Left cardiac atrium (tissue), 4 donors: ENCODE measurements at regions not wholly inside any gene's neighbourhood (a gene's known extent, or its start where the extent isn't known, plus 50 kb on each side); places are given as distances from the start of the nearest gene placed in this dataset.
A peak's percentile ranks its signal among the peaks of the same experiment; 100 is the strongest.
"Not testable (repeated sequence)": the region's sequence is repeated elsewhere in the genome, so short reads cannot be mapped to it uniquely, and the experiment has no call there.

Experiments used
- ATAC-seq, 2 donors: fragments of 200-7000 bp; cut with Tn5 transposase; one replicate each; pipeline ENCODE4 v1.9.1; 2020; ENCODE audit warnings: mild to moderate bottlenecking in 2 of 2, moderate library complexity in 2 of 2
- DNase-seq: peaks from one replicate; pipeline ENCODE4 v3.0.0-alpha.2; 2020
- intact Hi-C, 2 donors: fragments of 100-400 bp; cut with DNase I; formaldehyde crosslinking; loops; one replicate each; pipeline versions ENCODE4 v1.14.1 to v1.15.1; 2022 to 2023
- donor health status: DM: no; HTN: yes; CAD: no.
- donor health status: DM: no; HTN: yes; CAD: no; lungs with severe emphysema.
- donor health status: DM: yes; HTN: yes; CAD: no.
- donor health status: Dilated cardiomyopathy.

DNA sequence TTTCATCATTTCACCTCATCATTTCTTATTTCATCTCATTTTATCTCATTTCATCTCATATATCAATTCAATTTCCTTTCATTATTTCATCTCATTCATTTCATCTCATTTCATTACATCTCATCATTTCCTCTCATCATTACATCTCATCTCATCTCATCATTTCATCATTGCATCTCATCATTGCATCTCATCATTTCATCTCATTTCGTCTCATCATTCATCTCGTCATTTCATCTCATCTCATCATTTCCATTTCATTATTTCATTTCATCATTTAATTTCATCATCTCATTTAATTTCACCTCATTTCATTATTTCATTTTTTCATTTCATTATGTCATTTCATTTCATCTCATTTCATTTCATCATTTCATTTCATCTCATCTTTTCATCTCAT is 168.5 kb upstream of the FAM72C start:
- ATAC-seq, intact Hi-C loops, DNase-seq: not testable (repeated sequence)

DNA sequence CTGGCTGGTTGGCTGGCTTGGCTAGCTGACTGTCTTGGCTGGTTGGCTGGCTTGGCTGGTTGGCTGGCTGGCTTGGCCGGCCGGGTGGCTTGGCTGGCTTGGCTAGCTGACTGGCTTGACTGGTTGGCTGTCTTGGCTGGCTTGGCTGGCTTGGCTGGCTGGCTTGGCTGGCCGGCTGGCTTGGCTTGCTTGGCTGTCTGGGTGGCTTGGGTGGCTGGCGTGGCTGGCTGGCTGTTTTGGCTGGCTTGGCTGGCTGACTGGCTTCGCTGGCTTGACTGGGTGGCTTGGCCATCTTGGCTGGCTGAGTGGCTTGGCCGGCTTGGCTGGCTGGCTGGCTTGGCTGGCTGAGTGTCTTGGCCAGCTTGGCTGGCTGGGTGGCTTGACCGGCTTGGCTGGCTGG is 133.2 kb upstream of the FAM72C start:
- peak; percentile 6 for DNase-seq
- ATAC-seq, intact Hi-C loops: not testable (repeated sequence)

DNA sequence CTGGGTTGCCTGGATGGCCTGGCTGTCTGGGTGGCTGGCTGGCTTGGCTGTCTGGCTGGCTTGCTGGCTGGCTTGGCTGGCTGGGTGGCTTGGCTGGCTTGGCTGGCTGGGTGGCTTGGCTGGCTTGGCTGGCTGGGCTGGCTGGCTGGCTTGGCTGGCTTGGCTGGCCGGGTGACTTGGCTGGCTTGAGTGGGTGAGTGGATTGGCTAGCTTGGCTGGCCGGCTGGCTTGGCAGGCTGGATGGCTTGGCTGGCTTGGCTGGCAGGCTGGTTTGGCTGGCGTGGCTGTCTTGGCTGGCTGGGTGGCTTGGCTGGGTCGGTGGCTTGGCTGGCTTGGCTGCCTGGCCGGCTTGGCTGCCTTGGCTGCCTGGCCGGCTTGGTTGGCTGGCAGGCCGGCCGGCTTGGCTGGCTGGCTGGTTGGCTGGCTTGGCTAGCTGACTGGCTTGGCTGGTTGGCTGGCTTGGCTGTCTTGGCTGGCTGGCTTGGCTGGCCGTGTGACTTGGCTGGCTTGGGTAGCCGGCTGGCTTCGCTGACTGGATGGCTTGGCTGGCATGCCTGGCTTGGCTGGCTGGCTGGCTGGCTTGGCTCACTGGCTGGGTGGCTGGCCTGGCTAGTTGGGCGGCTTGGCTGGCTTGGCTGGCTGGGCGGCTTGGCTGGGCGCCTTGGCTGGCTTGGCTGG is 132.4 kb upstream of the FAM72C start:
- intact Hi-C loops, ATAC-seq: not testable (repeated sequence)
- peak; percentile 71 for DNase-seq

DNA sequence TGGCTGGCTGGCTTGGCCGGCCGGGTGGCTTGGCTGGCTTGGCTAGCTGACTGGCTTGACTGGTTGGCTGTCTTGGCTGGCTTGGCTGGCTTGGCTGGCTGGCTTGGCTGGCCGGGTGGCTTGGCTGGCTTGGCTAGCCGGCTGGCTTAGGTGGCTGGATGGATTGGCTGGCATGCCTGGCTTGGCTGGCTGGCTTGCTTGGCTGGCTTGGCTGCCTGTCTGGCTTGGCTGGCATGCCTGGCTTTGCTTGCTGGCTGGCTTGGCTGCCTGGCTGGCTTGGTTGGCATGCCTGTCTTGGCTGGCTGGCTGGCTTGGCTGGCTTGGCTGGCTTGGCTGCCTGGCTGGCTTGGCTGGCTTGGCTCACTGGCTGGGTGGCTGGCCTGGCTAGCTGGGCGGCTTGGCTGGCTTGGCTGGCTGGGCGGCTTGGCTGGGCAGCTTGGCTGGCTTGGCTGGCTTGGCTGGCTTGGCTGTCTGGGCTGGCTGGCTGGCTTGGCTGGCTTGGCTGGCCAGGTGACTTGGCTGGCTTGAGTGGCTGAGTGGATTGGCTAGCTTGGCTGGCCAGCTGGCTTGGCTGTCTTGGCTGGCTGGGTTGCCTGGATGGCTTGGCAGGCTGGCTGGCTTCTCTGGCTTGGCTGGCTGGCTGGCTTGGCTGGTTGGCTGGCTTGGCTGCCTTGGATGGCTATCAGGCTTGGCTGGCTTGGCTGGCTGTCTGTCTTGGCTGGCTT is 131.5 kb upstream of the FAM72C start:
- intact Hi-C loops = not testable (repeated sequence)
- peak; percentile 73 for DNase-seq
- peak in 1 of 2 donors; percentile 35 for ATAC-seq

DNA sequence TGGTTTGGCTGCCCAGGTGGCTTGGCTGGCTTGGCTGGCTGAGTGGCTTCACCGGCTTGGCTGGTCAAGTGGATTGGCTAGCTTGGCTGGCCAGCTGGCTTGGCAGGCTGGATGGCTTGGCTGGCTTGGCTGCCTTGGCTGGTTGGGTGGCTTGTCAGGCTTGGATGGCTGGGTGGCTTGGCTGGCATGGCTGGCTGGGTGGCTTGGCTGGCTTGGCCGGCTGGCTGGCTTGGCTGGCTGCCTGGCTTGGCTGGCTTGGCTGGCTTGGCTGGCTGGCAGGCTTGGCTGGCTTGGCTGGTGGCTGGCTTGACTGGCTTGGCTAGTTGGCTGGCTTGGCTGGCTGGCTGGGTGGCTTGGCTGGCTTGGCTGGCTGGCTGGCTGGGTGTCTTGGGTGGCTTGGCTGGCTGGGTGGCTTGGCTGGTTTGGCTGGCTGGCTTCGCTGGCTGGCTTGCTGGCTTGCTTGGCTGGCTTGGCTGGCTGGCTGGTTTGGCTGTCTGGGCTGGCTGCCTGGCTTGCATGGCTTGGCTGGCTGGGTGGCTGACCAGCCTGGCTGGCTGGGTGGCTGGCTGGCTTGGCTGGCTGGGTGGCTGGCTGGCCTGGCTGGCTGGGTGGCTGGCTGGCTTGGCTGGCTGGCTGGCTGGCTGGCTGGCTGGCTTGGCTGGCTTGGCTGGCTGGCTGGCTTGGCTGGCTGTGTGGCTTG is 130.4 kb upstream of the FAM72C start:
- ATAC-seq = not testable (repeated sequence)

DNA sequence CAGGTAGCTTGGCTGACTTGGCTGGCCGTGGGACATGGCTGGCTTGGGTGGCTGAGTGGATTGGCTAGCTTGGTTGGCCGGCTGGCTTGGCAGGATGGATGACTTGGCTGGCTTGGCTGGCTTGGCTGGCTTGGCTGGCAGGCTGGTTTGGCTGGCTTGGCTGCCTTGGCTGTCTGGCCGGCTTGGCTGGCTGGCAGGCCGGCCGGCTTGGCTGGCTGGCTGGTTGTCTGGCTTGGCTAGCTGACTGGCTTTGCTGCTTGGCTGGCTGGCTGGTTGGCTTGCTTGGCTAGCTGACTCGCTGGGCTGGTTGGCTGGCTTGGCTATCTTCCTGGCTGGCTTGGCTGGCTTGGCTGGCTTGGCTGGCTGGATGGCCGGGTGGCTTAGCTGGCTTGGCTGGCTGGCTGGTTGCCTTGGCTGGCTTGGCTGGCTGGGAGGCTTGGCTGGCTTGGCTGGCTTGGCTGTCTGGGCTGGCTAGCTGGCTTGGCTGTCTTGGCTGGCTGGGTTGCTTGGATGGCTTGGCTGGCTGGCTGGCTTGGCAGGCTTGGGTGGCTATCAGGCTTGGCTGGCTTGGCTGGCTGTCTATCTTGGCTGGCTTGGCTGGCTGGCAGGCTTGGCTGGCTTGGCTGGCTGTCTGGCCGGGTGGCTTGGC is 129.7 kb upstream of the FAM72C start:
- peak; percentile 46 for DNase-seq
- intact Hi-C loops = no loop called here
- no peak for ATAC-seq

More for the DNA sequence above, 130.4 kb upstream of the FAM72C start:
- intact Hi-C loops = not testable (repeated sequence)
- peak; percentile 36 for DNase-seq

DNA sequence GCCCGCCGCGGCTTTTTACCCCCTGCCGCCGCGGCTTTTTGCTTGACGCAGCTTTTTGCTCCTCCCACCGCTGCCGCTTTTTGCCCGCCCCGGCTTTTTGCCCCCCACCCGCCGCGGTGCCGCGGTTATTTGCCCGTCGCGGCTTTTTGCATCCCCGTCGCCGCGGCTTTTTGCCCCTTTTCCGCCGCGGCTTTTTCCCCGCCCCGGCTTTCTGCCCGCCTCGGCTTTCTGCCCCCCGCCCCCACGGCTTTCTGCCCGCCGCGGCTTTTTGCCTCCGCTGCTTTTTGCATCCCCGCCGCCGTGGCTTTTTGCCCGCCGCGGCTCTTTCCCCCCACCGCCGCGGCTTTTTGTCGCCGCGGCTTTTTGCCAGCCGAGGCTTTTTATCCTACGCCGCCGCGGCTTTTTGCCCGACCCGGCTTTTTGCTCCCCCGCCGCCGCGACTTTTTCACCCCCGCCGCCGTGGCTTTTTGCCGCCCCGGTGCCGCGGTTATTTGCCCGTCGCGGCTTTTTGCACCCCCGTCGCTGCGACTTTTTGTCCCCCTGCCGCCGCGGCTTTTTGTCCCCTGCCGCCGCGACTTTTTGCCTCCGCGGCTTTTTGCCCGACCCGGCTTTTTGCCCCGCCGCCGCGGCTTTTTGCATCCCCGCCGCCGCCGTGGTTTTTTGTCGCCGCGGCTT is 105.5 kb upstream of the FAM72C start:
- intact Hi-C loops = not testable (repeated sequence)

DNA sequence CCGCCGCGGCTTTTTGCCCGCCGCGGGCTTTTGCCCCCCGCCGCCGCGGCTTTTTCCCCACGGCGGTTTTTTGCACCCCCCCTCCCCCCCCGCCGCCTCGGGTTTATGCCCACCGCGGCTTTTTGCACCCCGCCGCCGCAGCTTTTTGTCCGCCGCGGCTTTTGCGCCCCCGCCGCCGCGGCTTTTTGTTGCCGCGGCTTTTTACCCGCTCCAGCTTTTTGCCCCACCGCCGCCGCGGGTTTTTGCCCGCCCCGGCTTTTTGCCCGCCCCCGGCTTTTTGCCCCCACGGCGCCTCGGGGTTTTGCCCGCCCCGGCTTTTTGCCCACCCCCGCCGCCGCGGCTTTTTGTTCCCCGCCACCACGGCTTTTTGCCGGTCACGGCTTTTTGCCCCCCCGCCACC is 104.9 kb upstream of the FAM72C start:
- not testable (repeated sequence) for ATAC-seq

More for the DNA sequence above, 105.5 kb upstream of the FAM72C start:
- peak; percentile 22 for DNase-seq
- not testable (repeated sequence) for ATAC-seq

DNA sequence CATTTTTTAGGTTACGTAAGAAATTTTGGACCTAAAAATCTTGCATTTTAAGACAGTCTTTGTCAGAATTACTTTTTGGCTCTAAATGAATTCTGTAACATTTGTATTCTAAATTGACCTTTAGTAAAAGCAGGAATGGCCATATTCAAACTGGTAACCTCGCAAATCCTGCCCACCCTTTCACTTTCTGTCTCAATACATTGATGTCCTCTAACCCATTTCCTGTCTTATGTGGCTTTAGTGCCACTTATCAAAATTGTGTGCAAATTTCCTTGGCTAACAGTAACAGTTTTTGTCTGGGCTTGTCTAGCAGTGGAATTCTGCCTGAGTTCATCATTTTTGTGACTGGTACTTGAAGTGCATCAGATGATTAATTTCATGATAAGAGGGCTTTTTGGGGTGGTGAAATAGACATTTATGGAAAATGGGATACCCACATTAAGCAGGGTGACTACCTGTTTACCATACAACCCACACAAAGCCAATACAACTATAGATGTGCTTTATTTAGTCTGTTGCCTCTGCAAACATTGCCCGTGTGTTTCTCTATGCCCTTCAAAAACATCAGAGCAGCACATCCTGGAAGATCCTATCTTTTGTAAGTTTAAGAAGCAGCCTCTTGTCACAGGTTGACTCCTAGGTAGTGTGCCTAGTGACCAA is 98.7 kb upstream of the FAM72C start:
- ATAC-seq, intact Hi-C loops, DNase-seq: not testable (repeated sequence)

More for the DNA sequence above, 104.9 kb upstream of the FAM72C start:
- intact Hi-C loops = not testable (repeated sequence)
- DNase-seq = peak; percentile 13

DNA sequence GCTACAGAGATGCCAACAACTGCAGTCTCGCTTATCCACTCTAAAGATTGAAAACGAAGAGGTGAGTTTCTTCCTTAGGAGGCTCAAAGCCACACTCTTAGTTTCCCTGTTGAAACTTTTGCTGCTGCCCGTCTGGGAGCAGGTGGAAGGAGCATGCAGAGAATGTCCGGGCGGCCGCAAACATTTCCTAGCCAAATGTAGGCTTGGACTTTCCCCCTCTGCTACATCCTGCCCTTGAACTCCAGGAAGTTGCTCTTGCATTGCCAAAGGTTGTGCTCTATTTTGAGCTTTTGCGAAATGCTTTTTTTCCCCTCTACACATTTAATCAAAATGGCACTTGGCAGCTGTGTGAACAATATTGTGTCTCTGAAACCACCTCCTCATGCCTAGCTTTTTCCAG is 95.3 kb upstream of the FAM72C start:
- ATAC-seq = peak; percentile 4 to 20
- DNase-seq, intact Hi-C loops: not testable (repeated sequence)

DNA sequence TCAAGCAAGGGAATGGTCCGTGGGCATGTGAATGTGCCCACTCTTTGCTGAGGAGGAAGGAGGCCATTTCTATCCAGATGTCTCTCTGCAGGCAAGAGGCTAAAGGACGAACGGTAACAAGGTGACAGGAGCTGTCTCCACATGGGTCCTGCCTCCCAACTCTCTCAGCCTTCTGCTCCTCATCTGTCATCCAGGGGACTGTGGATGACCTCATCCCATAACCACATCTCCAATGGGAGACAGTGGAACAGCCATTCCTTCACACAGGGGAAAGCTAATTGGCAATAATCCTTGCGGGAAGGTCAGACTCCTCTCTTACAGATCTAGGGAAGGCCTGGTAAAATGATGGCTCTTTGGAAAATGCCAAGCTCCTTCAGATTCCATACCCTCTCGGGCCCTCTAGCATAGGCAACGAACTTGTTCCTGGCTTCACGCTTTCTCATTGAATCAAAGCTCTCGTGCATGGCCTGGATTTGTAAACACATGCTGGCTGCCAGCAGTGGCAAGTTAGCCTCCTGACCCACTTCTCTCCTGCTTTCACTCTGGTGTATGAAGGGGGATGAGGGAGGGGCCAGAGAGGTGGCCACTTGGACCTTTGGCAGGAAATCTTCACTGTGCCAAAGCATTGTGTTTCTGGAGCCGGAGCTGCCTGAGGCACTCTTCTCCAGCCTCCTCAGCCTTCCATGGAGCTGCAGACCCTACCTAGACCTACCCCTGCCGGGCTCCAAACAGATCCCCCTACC is 94.5 kb upstream of the FAM72C start:
- DNase-seq, intact Hi-C loops: not testable (repeated sequence)
- peak; percentile 38 to 65 for ATAC-seq

DNA sequence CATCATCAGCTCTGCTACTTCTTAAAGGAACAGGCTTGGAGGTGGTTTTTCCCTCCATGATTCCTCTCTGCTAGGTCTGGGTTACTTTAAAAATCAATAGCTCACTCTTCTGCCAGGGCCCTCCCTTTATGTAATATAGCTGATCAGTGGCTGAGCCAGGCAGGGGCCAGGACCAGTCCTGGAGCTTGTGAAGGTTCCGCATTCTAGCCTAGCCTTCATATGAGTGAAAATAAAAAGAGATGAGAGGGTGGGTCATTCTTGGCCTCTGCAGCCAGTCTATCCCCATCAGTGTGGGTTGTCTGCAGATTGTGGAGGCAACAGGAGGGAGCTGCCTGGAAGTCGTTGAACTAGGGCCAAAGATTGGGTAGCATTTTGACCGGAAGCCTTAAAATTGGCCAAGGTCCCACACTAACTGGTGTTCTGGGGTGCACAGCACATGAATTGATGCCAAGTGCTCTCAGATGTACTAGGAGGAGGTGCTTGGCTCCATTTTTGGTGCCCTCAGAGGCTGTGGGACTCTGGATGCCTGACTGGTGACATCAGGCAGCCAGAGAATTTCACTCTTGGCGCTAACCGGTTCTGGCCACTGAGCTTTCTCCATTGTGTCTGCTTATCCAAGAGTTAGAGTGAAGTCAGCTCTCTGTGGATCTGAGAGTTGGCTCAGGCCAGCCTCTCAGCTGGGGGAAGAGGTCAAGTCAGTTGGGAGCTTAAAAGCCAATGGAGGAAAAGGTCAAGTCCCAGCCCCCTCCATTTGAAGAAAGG is 93.7 kb upstream of the FAM72C start:
- DNase-seq, intact Hi-C loops: not testable (repeated sequence)
- ATAC-seq = peak; percentile 95

DNA sequence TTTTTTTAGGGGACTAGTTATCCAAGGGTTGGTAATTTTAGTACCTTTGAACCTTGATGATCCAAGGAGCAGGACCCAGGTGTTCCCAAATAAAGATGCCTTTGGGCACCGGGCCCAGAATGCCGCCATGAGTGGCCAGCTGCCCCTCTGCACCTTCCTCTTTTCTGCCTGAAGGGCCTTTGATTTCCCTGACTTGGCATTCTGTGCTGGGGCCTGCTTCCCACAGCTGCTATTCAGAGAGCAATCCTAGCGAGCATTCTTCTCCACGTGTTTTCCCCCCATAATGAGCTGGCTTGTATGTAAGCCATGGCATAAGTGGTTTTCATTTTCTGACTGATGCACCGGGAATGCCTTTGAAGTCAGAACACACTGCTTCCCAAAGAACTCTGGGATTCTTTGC is 77.6 kb upstream of the FAM72C start:
- intact Hi-C loops, DNase-seq: not testable (repeated sequence)
- peak; percentile 23 to 67 for ATAC-seq

DNA sequence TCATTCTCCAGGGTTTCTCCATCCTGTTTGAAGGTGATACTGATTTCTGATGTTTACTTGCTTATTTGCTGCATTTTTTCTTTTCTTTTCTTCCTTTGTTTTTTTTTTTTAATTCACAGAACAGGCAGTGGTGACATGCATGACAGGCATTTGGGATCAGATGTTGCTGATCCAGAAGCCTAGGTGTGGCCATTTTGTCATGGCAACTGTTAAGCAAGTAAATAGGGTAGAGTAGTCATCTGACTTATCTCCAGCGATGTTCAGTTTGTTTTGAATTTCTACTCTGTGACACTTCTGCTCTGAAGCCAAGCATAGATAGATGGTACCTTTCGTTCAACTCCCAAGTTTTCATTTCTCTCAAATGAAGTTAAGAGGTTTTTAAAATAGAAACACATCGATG is 74.9 kb upstream of the FAM72C start:
- intact Hi-C loops, DNase-seq, ATAC-seq: not testable (repeated sequence)

DNA sequence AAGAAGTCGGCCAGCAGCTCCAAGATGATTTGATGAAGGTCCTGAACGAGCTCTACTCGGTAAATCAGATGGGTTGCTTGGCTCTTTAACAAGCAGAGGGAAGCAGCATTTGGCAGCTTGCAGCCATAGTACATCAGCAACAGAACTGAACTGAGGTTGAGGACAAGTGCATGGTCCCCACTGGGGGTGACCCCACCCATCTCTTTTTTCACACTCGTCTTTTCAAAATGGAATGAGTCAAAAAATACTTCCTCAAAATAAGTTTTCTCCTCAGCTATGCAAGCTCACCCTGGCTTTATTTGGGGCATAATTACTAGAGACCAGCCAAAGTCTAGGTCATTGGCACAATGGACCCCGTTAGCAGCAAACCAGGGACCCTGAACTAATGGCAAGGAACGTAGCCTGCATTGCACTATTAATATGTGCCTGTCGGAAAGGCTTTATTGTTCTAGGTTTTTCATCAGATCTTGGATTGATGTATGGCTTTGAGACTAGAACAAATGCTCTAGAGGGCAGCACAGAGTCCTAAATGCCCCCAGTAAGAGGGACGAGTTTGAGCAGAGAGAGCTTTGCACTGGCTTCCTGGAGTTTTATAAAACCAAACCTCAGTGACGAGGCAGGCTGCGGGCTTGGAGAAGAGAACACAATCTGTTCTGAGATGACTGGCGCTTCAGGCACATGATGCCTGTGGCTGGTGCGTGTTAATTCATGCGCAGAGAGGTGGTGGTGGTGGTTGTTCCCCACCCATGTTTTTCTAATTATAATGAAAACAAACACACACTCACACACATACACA is 74.2 kb upstream of the FAM72C start:
- intact Hi-C loops = not testable (repeated sequence)
- ATAC-seq (peak; percentile 30), DNase-seq (peak; percentile 3)

DNA sequence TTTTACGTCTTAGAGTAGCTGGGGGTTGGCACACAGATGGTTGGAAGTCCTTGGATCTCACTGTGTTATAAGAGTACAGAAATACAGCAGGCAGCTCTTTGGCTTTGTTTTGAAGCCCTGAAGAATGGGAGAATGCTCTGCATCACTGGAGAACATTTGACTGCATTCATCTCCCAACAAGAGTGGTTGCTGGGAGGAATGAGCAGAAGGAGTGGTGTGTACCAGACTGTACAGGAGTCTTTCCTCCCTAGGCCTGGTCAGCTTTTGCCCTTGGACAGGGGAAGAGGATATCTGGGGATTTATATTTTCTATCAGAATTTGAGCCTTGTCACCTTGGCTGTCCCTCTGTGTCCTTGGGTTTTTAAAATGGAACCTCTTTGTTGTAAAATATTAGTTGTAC is 70.5 kb upstream of the FAM72C start:
- ATAC-seq = peak in 1 of 2 donors; percentile 24
- intact Hi-C loops, DNase-seq: not testable (repeated sequence)
